Stomach smooth muscle (tissue), 2 donors: ENCODE measurements at regions not wholly inside any gene's neighbourhood (a gene's known extent, or its start where the extent isn't known, plus 50 kb on each side); places are given as distances from the start of the nearest gene placed in this dataset.

Experiments used
- H3K27ac ChIP-seq: one replicate; pipeline ENCODE4 v1.7.0; 2013; ENCODE audit warnings: mild to moderate bottlenecking, low read length, inconsistent platforms
- H3K27me3 ChIP-seq, 2 donors: one replicate each; pipeline ENCODE4 v1.7.0; 2013; ENCODE audit warnings: low read length in 2 of 2; ENCODE audit not compliant: insufficient read depth in 2 of 2, control insufficient read depth in 1 of 2
- H3K36me3 ChIP-seq, 2 donors: one replicate each; pipeline ENCODE4 v1.7.0; 2013; ENCODE audit warnings: low read length in 2 of 2; ENCODE audit not compliant: control insufficient read depth in 2 of 2, insufficient read depth in 2 of 2
- H3K4me1 ChIP-seq: one replicate; pipeline ENCODE4 v1.7.0; 2013; ENCODE audit warnings: low read length; ENCODE audit not compliant: control insufficient read depth, insufficient read depth
- H3K4me3 ChIP-seq, 2 donors: one replicate each; pipeline ENCODE4 v1.7.0; 2013; ENCODE audit warnings: low read length in 2 of 2
- H3K9ac ChIP-seq, 2 donors: one replicate each; pipeline ENCODE4 v1.7.0; 2013; ENCODE audit warnings: low read length in 2 of 2, mild to moderate bottlenecking in 1 of 2
- H3K9me3 ChIP-seq, 2 donors: one replicate each; pipeline ENCODE4 v1.7.0; 2013; ENCODE audit warnings: low read length in 2 of 2; ENCODE audit not compliant: control insufficient read depth in 2 of 2
- donor health status: healthy.
- donor health status: Pancreatic carcinoma.

DNA sequence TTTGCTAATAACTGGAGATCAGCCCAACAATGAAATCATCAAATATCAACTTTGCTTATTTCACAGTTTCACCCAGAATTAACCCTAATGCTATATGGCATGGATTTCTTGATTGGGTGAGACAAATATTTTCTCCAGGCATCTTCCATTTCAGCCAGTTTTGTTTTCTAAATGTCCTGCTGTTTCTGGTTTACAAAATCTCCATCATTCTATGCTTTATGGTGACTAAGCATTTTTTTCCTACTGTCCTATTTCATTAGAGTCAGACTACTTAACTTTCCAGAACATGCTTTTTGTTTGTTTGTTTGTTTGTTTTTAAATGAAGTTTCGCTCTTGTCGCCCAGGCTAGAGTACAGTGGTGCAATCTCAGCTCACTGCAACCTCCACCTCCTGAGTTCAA, 59.5 kb upstream of the EXOC2 start:
- Histone ChIP-seq H3K27ac (no peak overlapping the region), H3K4me1 (no peaks in the 10 kb centered on the region), H3K4me3 (no peak overlapping the region), H3K9ac (no peak overlapping the region), H3K27me3 (no peaks in the 10 kb centered on the region), H3K36me3 (peaks cover 0 to 2% of the 10 kb centered on the region in 2 donors), H3K9me3 (no peaks in the 10 kb centered on the region)

DNA sequence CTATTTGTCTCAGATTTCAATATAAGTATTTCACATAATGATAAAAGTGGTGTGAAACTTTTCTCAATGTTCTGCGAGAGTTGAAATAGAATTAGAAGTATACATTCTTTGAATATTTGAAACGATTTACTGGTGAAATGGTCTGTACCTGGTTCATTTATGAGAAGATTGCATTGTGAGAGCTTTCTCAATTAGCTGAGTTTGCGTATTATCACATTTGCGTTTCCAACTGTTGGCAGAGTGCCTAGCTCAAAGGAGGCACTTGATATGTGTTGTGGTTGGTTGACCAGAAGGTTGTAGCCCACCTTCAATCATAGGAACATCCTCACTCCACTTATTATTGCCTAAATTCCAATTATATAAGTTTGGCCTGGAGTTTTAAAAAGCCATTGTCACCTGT, 58.8 kb upstream of the EXOC2 start:
- Histone ChIP-seq H3K36me3 (no peaks in the 10 kb centered on the region), H3K9me3 (no peaks in the 10 kb centered on the region), H3K4me1 (no peaks in the 10 kb centered on the region), H3K27ac (no peak overlapping the region), H3K27me3 (no peaks in the 10 kb centered on the region), H3K4me3 (no peak overlapping the region), H3K9ac (no peak overlapping the region)

- Histone ChIP-seq H3K9me3 (no peaks in the 10 kb centered on the region), H3K4me3 (no peak overlapping the region), H3K9ac (no peak overlapping the region), H3K27me3 (no peaks in the 10 kb centered on the region), H3K36me3 (no peaks in the 10 kb centered on the region), H3K4me1 (no peaks in the 10 kb centered on the region), H3K27ac (no peak overlapping the region)
Observed at GRCh38 chr6:747921-748320, 55.0 kb upstream of the EXOC2 start.

DNA sequence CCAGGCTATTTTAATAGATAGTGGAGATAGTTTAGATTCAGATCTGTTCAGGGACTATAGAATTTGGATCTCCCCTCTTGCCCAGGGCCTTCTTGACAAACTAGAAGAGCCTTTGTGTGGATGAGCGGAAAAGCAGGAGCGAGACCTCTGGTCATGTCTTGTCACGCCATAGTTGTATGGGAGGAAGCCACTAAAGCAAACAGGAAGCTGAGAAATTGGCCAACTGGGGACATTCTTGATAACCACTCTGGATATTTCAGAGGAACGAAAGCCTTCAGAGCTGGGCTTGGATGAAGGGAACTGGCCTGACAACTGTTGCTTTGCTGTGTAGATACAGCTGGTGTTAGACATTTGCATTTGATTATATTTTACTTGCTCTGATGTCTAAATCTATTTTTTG, 54.1 kb upstream of the EXOC2 start:
- no peak overlapping the region for H3K9ac ChIP-seq
- H3K27ac ChIP-seq = no peak overlapping the region
- H3K9me3 ChIP-seq = no peaks in the 10 kb centered on the region
- H3K4me3 ChIP-seq = no peak overlapping the region
- H3K27me3 ChIP-seq = no peaks in the 10 kb centered on the region
- H3K36me3 ChIP-seq = no peaks in the 10 kb centered on the region
- no peaks in the 10 kb centered on the region for H3K4me1 ChIP-seq

DNA sequence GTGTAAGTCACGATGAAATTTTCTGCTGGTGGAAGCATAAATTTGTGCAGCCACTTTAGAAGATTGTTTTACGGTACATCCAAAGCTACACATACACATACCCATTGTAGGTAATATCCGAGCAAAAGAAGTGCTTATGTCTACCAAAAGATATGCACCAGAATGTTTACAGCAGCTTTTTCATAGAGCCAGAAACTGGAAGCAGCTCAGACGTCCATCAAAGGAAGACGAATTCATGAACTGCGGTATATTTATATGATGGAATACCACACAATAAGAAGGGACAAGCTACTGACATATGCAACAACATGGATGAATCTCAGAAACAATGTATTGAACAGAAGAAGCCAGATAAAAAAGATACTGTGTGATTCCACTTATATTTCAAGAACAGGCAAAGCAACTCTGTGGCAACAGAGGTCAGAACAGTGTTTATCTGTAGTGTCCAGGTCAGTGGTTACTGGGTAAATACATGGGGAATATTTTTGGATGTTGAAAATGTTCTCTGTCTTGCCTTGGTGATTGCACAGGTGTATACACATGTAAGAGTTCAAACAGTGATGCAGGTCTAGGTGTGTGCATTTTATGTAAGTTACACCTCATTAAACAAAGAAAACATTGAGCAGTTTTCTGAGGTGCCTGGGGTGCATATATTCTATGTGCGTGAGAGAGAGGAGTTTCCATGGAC, 51.9 kb upstream of the EXOC2 start:
- H3K27me3 ChIP-seq = no peaks in the 10 kb centered on the region
- H3K9ac ChIP-seq = no peak overlapping the region
- H3K27ac ChIP-seq = no peak overlapping the region
- H3K36me3 ChIP-seq = no peaks in the 10 kb centered on the region
- H3K4me1 ChIP-seq = no peaks in the 10 kb centered on the region
- H3K4me3 ChIP-seq = no peak overlapping the region
- no peaks in the 10 kb centered on the region for H3K9me3 ChIP-seq

DNA sequence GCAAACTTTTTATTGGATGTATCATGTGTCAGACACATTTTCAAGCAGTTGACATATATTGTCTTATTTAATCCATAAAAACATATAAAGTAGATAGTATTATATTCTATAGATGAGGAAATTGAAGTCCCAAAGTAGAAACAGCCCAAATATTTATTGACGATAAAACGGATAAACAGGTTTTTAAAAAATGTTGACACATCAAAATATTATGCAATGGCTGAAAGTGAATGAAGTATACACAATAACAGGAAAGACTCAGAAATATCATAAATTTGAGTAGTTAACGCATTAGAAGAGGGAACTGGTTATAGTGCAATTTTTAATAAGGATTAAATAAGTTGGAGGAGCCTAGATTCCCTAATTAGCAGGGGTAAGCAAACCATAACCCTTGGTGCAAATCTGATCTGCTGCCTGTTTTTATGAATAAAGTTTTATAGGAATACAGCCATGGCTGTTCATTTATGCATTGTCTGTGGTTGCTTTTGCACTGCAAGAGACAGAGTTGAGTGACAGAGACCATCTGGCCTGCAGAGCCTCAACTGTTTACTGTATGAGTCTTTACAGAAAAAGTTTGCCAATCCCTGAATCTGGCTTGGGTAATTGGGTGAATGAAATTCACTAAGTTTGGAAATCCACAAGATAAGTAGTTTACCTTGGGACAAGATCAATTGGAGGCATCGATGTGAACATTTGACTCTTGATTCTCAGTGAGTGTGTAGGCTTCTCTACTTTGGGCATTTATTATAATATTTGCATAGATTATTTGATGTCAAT, 50.6 kb upstream of the EXOC2 start:
- Histone ChIP-seq H3K9me3 (no peaks in the 10 kb centered on the region), H3K4me1 (no peaks in the 10 kb centered on the region), H3K4me3 (no peak overlapping the region), H3K27ac (no peak overlapping the region), H3K36me3 (no peaks in the 10 kb centered on the region), H3K9ac (no peak overlapping the region), H3K27me3 (no peaks in the 10 kb centered on the region)
